Brain microvascular endothelial cell (primary cell): ENCODE measurements at regions not wholly inside any gene's neighbourhood (a gene's known extent, or its start where the extent isn't known, plus 50 kb on each side); places are given as distances from the start of the nearest gene placed in this dataset.

Experiments used
- DNase-seq: peaks from one replicate; pipeline ENCODE4 v3.0.0-alpha.2; 2020
- H3K27ac ChIP-seq: fragments of 250-450 bp; sonication (Bioruptor Pico); 2 replicates; pipeline ENCODE4 v1.5.1; 2020; ENCODE audit warnings: mild to moderate bottlenecking, moderate library complexity
- H3K27me3 ChIP-seq: fragments of 250-450 bp; sonication (Bioruptor Pico); replicated peaks from 2 replicates; pipeline ENCODE4 v1.5.1; 2020; ENCODE audit warnings: mild to moderate bottlenecking
- H3K36me3 ChIP-seq: fragments of 250-450 bp; sonication (Bioruptor Pico); replicated peaks from 2 replicates; pipeline ENCODE4 v1.5.1; 2020; ENCODE audit warnings: mild to moderate bottlenecking
- H3K4me3 ChIP-seq: 2 replicates; pipeline ENCODE4 v1.5.1; 2011; ENCODE audit warnings: low read depth, mild to moderate bottlenecking, control low read depth, low read length, moderate library complexity
- CTCF ChIP-seq: IDR thresholded peaks from 2 replicates; pipeline ENCODE4 v1.5.1; 2011; ENCODE audit warnings: low read depth, mild to moderate bottlenecking, moderate library complexity, low read length, control low read depth, inconsistent platforms; ENCODE audit errors: missing control alignments
- in situ Hi-C: cut with HindIII; loops from 2 replicates; pipeline ENCODE4 v1.10.0; 2017; ENCODE audit warnings: low sequenced_read_pairs, low pct_ligation_motif_present

DNA sequence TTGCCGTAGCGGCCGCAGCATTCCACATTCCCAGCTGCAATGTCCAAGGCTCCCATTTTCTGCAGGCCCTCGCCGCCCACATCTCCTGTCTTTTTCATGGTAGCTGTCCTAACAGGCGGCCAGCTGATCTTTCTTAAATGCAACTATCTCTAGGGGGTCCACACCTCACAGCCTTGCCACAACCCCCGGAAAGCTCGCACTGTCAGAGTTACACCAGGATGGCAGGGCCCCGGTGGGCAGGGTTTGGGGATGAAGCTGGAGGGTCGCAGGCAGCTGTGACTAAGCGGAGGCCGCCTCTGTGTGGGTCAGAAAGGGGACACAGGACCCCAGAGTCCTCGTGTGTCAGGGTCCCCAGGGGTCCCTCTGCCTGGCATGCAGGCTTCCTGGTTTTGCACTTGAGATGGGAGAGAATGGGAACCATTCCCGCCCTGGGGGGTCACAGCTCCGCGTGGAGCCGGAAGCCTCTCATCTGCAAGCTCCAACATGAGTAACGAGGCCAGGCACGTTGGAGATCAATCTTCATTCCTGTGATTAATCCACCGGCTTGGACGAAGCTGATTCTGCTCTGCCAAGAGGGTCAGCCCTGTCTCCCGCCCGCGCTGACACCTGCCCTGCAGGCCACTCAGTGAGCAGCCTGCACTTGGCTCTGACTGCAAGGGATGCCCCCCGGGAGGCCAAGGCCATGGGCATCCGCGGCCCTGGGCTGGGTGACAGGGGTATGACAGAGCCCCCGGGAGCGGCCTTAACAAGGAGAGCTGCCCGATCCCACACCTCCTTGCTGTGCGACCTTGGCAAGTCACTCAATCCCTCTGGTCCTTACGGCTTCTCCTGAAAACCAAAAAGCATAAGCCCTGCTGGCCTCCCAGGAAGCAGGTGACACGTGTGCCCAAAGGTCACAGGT, 97.9 kb downstream of the ADRA2C start:
- in situ Hi-C loops = no loop called here
- Histone ChIP-seq H3K36me3 (no peaks in the 10 kb centered on the region), H3K4me3 (no peak overlapping the region), H3K27me3 (peaks cover 4% of the 10 kb centered on the region), H3K27ac (no peak overlapping the region)
- TF ChIP-seq CTCF = no peak
- no peak for DNase-seq

GRCh38 chr4:3864742-3865721, 98.8 kb downstream of the ADRA2C start:
- Histone ChIP-seq H3K36me3 (no peaks in the 10 kb centered on the region), H3K4me3 (no peak overlapping the region), H3K27ac (no peak overlapping the region), H3K27me3 (peaks cover 8% of the 10 kb centered on the region)
- DNase-seq = no peak
- in situ Hi-C loops = no loop called here
- no peak for TF ChIP-seq CTCF

DNA sequence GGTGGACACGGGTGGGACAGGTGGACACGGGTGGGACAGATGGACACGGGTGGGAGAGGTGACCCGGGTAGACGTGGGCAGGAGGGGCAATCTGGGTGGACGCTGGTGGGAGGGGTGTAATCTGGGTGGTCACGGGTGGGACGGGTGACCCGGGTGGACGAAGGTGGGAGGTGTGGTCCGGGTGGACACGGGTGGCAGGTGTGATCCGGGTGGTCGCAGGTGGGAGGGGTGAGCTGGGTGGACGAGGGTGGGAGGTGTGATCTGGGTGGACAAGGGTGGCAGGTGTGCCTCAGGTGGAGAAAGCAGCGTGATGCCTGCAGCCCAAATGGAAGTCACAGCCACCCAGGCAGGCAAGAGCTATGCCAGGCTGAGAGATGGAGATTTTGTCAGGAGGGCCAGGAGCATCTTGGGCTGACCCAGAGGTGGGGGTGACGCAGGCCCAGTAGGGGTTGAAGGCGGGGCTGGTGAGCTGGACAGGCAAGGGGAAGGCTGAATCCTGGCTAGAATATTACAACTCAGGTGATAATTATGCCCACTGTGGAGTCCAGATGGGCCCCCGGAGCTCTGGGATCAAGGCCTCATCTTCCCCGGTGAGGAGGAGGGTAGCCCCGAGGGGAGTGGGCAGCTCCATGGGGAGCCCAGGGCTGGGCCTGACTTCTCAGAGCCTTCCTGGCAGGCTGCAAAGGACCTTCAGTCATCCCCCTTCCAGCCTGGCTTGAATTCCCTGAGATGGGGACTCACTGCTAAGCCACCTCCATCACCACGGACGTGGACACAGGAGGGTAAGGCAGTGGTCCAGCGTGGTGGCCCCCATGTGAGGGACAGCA, 100.0 kb downstream of the ADRA2C start:
- TF ChIP-seq CTCF = no peak
- Histone ChIP-seq H3K36me3 (no peaks in the 10 kb centered on the region), H3K4me3 (no peak overlapping the region), H3K27me3 (peaks cover 17% of the 10 kb centered on the region), H3K27ac (no peak overlapping the region)
- no peak for DNase-seq
- in situ Hi-C loops = no loop called here

GRCh38 chr4:3866813-3867129, 100.6 kb downstream of the ADRA2C start:
- H3K4me3 ChIP-seq = no peak overlapping the region
- H3K27ac ChIP-seq = no peak overlapping the region
- peaks cover 20% of the 10 kb centered on the region for H3K27me3 ChIP-seq
- no peak for TF ChIP-seq CTCF
- H3K36me3 ChIP-seq = no peaks in the 10 kb centered on the region
- no peak for DNase-seq
- in situ Hi-C loops = no loop called here

DNA sequence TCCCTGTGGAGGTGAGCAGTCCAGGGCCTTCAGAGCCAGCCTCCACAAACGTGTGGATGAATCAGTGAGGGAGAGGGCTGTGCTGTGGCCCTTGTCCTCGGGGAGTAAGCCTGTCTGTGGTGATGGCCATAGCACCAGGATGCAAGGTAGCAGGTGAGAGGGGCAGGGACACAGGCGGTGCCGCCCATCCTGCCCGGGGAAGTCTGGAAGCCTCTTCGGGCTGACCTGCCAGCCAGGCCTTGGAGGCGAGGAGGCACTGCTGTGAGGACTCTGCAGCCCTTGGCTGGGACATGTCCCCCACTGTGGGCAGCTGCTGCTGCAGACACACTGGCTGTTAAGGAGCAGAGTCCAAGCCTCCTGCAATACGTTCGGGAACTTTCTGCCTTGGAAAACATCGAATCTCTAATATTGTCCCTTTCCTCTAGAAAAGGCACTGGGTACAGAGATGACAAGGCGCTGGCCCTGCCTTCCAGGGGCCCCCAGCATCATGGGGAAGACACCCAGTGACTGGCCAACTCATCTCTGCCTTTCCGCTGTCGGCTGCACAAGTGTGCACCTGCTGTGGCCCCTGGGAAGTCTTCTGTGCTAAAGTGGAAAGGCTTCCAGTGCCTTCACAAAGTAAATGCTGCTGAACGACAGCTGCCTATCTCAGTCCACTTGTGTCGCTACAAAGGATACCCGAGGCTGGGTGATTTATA, 101.4 kb downstream of the ADRA2C start:
- in situ Hi-C loops = no loop called here
- no peak overlapping the region for H3K27ac ChIP-seq
- H3K36me3 ChIP-seq = no peaks in the 10 kb centered on the region
- TF ChIP-seq CTCF = no peak
- no peak for DNase-seq
- no peak overlapping the region for H3K4me3 ChIP-seq
- H3K27me3 ChIP-seq = peaks cover 24% of the 10 kb centered on the region
